ENCODE measurements at regions not wholly inside any gene's neighbourhood (a gene's known extent, or its start where the extent isn't known, plus 50 kb on each side); places are given as distances from the start of the nearest gene placed in this dataset.

- no peak for DNase-seq (ENCODE audit: low read depth in 2 of 2)
Measured at GRCh38 chr9:90019626-90020025, 414.8 kb downstream of the GADD45G start.

- no peak for DNase-seq (ENCODE audit: low read depth in 2 of 2)
Measured at GRCh38 chr9:90020276-90020871, 415.6 kb downstream of the GADD45G start.

GRCh38 chr9:90021216-90021906, 416.5 kb downstream of the GADD45G start:
- no peak for DNase-seq (ENCODE audit: low read depth in 2 of 2)

GRCh38 chr9:90022474-90022873, 417.7 kb downstream of the GADD45G start:
- DNase-seq (ENCODE audit: low read depth in 2 of 2) = no peak

GRCh38 chr9:90023861-90024260, 419.0 kb downstream of the GADD45G start:
- no peak for DNase-seq (ENCODE audit: low read depth in 2 of 2)

- DNase-seq (ENCODE audit: low read depth in 2 of 2) = no peak
Measured at GRCh38 chr9:90024409-90024808, 419.6 kb downstream of the GADD45G start.

- DNase-seq (ENCODE audit: low read depth in 2 of 2) = no peak
Measured at GRCh38 chr9:90024823-90025222, 420.0 kb downstream of the GADD45G start.

- DNase-seq (ENCODE audit: low read depth in 2 of 2) = no peak
Measured at GRCh38 chr9:90025816-90026215, 421.0 kb downstream of the GADD45G start.

GRCh38 chr9:90027296-90027790, 422.5 kb downstream of the GADD45G start:
- DNase-seq (ENCODE audit: low read depth in 2 of 2) = no peak

GRCh38 chr9:90029386-90029785, 424.6 kb downstream of the GADD45G start:
- no peak for DNase-seq (ENCODE audit: low read depth in 2 of 2)

GRCh38 chr9:90029996-90030395, 425.2 kb downstream of the GADD45G start:
- DNase-seq (ENCODE audit: low read depth in 2 of 2) = no peak

GRCh38 chr9:90032296-90033027, 427.6 kb downstream of the GADD45G start:
- DNase-seq (ENCODE audit: low read depth in 2 of 2) = no peak

GRCh38 chr9:90033028-90033650, 428.3 kb downstream of the GADD45G start:
- DNase-seq (ENCODE audit: low read depth in 2 of 2) = no peak

- DNase-seq (ENCODE audit: low read depth in 2 of 2) = no peak
Measured at GRCh38 chr9:90034071-90034470, 429.3 kb downstream of the GADD45G start.

- DNase-seq (ENCODE audit: low read depth in 2 of 2) = no peak
Measured at GRCh38 chr9:90035471-90035870, 430.7 kb downstream of the GADD45G start.

GRCh38 chr9:90037146-90037797, 432.5 kb downstream of the GADD45G start:
- DNase-seq (ENCODE audit: low read depth in 2 of 2) = no peak

- DNase-seq (ENCODE audit: low read depth in 2 of 2) = no peak
Measured at GRCh38 chr9:90038763-90039162, 434.0 kb downstream of the GADD45G start.

GRCh38 chr9:90044263-90044662, 439.5 kb downstream of the GADD45G start:
- DNase-seq (ENCODE audit: low read depth in 2 of 2) = no peak

GRCh38 chr9:90044710-90045151, 439.9 kb downstream of the GADD45G start:
- no peak for DNase-seq (ENCODE audit: low read depth in 2 of 2)

GRCh38 chr9:90046317-90046861, 441.6 kb downstream of the GADD45G start:
- no peak for DNase-seq (ENCODE audit: low read depth in 2 of 2)

GRCh38 chr9:90047828-90048227, 443.0 kb downstream of the GADD45G start:
- no peak for DNase-seq (ENCODE audit: low read depth in 2 of 2)

Measured in stimulated activated CD4-positive, alpha-beta T cell treated with anti-CD3 and anti-CD28 coated beads, Interleukin-1b, Interleukin-23, amount 100 ng/mL, for 1 hour (primary cell).